GM23248 (cell line): ENCODE measurements at regions not wholly inside any gene's neighbourhood (a gene's known extent, or its start where the extent isn't known, plus 50 kb on each side); places are given as distances from the start of the nearest gene placed in this dataset.

ENCODE experiments used
- EZH2 ChIP-seq: fragments of 200-600 bp; sonication (generic); IDR thresholded peaks from 2 replicates; pipeline ENCODE4 v1.6.1; 2018; ENCODE audit warnings: antibody characterized with exemption, mild to moderate bottlenecking; ENCODE audit not compliant: insufficient read depth, poor library complexity, severe bottlenecking
- EZH2phosphoT487 ChIP-seq: fragments of 200-600 bp; sonication (generic); IDR thresholded peaks from 2 replicates; pipeline ENCODE4 v1.6.1; 2018; ENCODE audit warnings: antibody characterized with exemption, moderate library complexity, mild to moderate bottlenecking, low read depth; ENCODE audit not compliant: insufficient read depth

GRCh38 chr2:118510807-118511206 lies 336.6 kb downstream of the EN1 start:
- TF ChIP-seq EZH2 (no peak), EZH2phosphoT487 (no peak)
